HCT116 (cell line): ENCODE measurements at regions not wholly inside any gene's neighbourhood (a gene's known extent, or its start where the extent isn't known, plus 50 kb on each side); places are given as distances from the start of the nearest gene placed in this dataset.

Source experiments
- ATAC-seq: fragments of 200-7000 bp; cut with Tn5 transposase; 2 replicates; pipeline ENCODE4 v1.9.1; 2020; ENCODE audit warnings: mild to moderate bottlenecking, moderate library complexity
- BruUV-seq: library from RNA; stranded (reverse); fragments of 400-500 nt; replicated peaks from 2 replicates; lab custom pipeline; 2021; lab: Mats Ljungman, UMichigan
- CTCF ChIA-PET: fragments of 300-600 bp; sonication (Branson Sonifier 250); formaldehyde crosslinking; loops from one replicate; lab custom pipeline; 2021; ENCODE audit warnings: antibody characterized with exemption; lab: Charles Lee
- POLR2A ChIA-PET: fragments of 300-600, 350-600 bp; sonication (Branson Sonifier 250); formaldehyde crosslinking; loops from one replicate; lab custom pipeline; 2021; ENCODE audit warnings: antibody characterized with exemption; lab: Charles Lee
- RAD21 ChIA-PET, 2 experiments: fragments of 300-600 bp; sonication (Branson Sonifier 250); formaldehyde crosslinking; loops; one replicate each; lab custom pipeline; 2023; ENCODE audit warnings: low total read pairs in 2 of 2; ENCODE audit not compliant: uncharacterized antibody in 2 of 2, unreplicated experiment in 2 of 2, low non-redundant PET in 1 of 2; lab: Charles Lee
- DNase-seq: peaks from one replicate; pipeline ENCODE4 v3.0.0-alpha.2; 2010; ENCODE audit warnings: low read depth, low spot score
- H2AFZ ChIP-seq: fragments of 200-600 bp; shearing (Covaris generic), sonication (generic); 2 replicates; pipeline ENCODE4 v1.6.1; 2017; ENCODE audit warnings: low read depth, mixed run types, mixed read lengths, antibody characterized with exemption, low read length; ENCODE audit not compliant: poor library complexity, severe bottlenecking
- H3K27ac ChIP-seq: 2 replicates; pipeline ENCODE4 v1.5.1; 2012; ENCODE audit warnings: low read depth, low read length
- H3K27me3 ChIP-seq: fragments of 200-600 bp; sonication (generic); 2 replicates; pipeline ENCODE4 v1.6.1; 2016; ENCODE audit warnings: mixed run types, low read length, mixed read lengths; ENCODE audit not compliant: insufficient read depth
- H3K36me3 ChIP-seq, 2 experiments: fragments of 200-500 bp in 1 of 2; fragments of 200-600 bp in 1 of 2; sonication (Bioruptor generic) in 1 of 2; sonication (generic) in 1 of 2; 2 replicates each; pipeline versions ENCODE4 v1.5.1 to v1.6.1; 2014 to 2016; ENCODE audit warnings: low read length in 2 of 2, inconsistent platforms in 1 of 2, mixed read lengths in 1 of 2, mixed run types in 1 of 2; ENCODE audit not compliant: insufficient read depth in 2 of 2, control insufficient read depth in 1 of 2
- H3K4me1 ChIP-seq, 2 experiments: fragments of 200-600 bp in 1 of 2; sonication (generic) in 1 of 2; 2 replicates each; pipeline versions ENCODE4 v1.5.1 to v1.6.1; 2012 to 2017; ENCODE audit warnings: low read length in 2 of 2, inconsistent platforms in 1 of 2, mild to moderate bottlenecking in 1 of 2, mixed read lengths in 1 of 2, mixed run types in 1 of 2, moderate library complexity in 1 of 2; ENCODE audit not compliant: insufficient read depth in 2 of 2, control insufficient read depth in 1 of 2
- H3K4me2 ChIP-seq: fragments of 200-600 bp; sonication (generic); 2 replicates; pipeline ENCODE4 v1.6.1; 2017; ENCODE audit warnings: mixed run types, low read length, mixed read lengths
- H3K4me3 ChIP-seq, 2 experiments: fragments of 200-600 bp in 1 of 2; sonication (generic) in 1 of 2; replicated peaks in 1 of 2; 2 replicates each; pipeline ENCODE4 v1.5.1; 2011 to 2016; ENCODE audit warnings: low read length in 2 of 2, control low read depth in 1 of 2, low read depth in 1 of 2, mild to moderate bottlenecking in 1 of 2, mixed read lengths in 1 of 2, mixed run types in 1 of 2
- H3K79me2 ChIP-seq: fragments of 200-600 bp; sonication (generic); 2 replicates; pipeline ENCODE4 v1.6.1; 2017; ENCODE audit warnings: mild to moderate bottlenecking, mixed run types, low read length, moderate library complexity, mixed read lengths; ENCODE audit not compliant: insufficient read depth
- H3K9ac ChIP-seq: fragments of 200-600 bp; sonication (generic); 2 replicates; pipeline ENCODE4 v1.6.1; 2016; ENCODE audit warnings: low read length, mixed read lengths
- H3K9me2 ChIP-seq: fragments of 200-600 bp; sonication (generic), shearing (Covaris generic); 2 replicates; pipeline ENCODE4 v1.6.1; 2017; ENCODE audit warnings: mixed run types, mild to moderate bottlenecking, moderate library complexity; ENCODE audit not compliant: insufficient read depth
- H3K9me3 ChIP-seq, 2 experiments: fragments of 200-500 bp in 1 of 2; fragments of 200-600 bp in 1 of 2; sonication (Bioruptor generic) in 1 of 2; sonication (generic) in 1 of 2; 2 replicates each; pipeline ENCODE4 v1.6.1; 2014 to 2017; ENCODE audit warnings: low read length in 2 of 2, mixed read lengths in 2 of 2, inconsistent platforms in 1 of 2, low read depth in 1 of 2, mild to moderate bottlenecking in 1 of 2, mixed run types in 1 of 2, moderate library complexity in 1 of 2; ENCODE audit not compliant: control insufficient read depth in 1 of 2, insufficient read depth in 1 of 2
- H4K20me1 ChIP-seq: fragments of 200-600 bp; sonication (generic), shearing (Covaris generic); 2 replicates; pipeline ENCODE4 v1.6.1; 2017; ENCODE audit warnings: mixed run types, mild to moderate bottlenecking, moderate library complexity; ENCODE audit not compliant: insufficient read depth
- EZH2 ChIP-seq: fragments of 200-600 bp; sonication (generic); IDR thresholded peaks from 2 replicates; pipeline ENCODE4 v1.6.1; 2017; ENCODE audit warnings: antibody characterized with exemption, mixed run types
- intact Hi-C: fragments of 100-400 bp; cut with micrococcal nuclease; formaldehyde crosslinking; loops from 2 replicates; pipeline ENCODE4 v1.10.0; 2022
- TF ChIP-seq, protein P1 (sequence below): IDR thresholded peaks from 2 replicates; pipeline ENCODE4 v1.6.1; 2012
- TF ChIP-seq, protein P2 (sequence below): IDR thresholded peaks from 2 replicates; pipeline ENCODE4 v1.6.1; 2012
- TF ChIP-seq, protein P3 (sequence below): IDR thresholded peaks from 2 replicates; pipeline ENCODE4 v1.6.1; 2012; ENCODE audit warnings: low read depth

DNA sequence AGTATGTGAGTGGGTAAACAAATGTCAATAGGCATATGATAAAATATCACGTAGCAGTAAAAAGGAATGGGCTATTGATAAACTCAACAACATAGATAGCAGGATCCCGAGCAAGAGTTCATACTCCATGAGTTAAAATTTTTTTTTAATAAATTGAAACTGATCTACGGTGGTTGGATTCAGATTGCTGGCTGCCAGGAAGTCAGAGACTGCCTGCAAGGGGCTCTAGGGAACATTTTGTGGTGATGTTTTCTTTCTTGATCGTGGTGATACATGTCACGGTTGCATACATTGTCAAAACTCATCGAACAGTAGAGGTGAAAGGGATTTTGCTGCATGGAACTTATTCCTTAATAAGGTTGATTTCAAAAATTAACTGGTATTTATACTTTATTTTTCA is 62.6 kb upstream of the WNT7B start:
- Histone ChIP-seq H3K27ac (no peak overlapping the region), H2AFZ (no peak overlapping the region), H4K20me1 (no peaks in the 10 kb centered on the region), H3K36me3 (no peaks in the 10 kb centered on the region), H3K4me2 (no peak overlapping the region), H3K9me2 (no peaks in the 10 kb centered on the region), H3K79me2 (0 out of 2 replicates have a peak, but pooled peaks cover 5% of the 10 kb centered on the region), H3K9ac (no peak overlapping the region), H3K4me1 (peaks cover 8 to 27% of the 10 kb centered on the region in 2 experiments; a peak in 3 of 4 replicates), H3K27me3 (no peaks in the 10 kb centered on the region), H3K9me3 (no peaks in the 10 kb centered on the region), H3K4me3 (no peak overlapping the region)
- ChIA-PET RAD21 (no interaction called here), CTCF (no interaction called here), POLR2A (no interaction called here)
- ATAC-seq (no peak), DNase-seq (no peak)
- TF ChIP-seq EZH2: no peak
- TF ChIP-seq, protein P1, sequence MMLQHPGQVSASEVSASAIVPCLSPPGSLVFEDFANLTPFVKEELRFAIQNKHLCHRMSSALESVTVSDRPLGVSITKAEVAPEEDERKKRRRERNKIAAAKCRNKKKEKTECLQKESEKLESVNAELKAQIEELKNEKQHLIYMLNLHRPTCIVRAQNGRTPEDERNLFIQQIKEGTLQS: no peak
- TF ChIP-seq, protein P2, sequence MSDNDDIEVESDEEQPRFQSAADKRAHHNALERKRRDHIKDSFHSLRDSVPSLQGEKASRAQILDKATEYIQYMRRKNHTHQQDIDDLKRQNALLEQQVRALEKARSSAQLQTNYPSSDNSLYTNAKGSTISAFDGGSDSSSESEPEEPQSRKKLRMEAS: no peak
- TF ChIP-seq, protein P3, sequence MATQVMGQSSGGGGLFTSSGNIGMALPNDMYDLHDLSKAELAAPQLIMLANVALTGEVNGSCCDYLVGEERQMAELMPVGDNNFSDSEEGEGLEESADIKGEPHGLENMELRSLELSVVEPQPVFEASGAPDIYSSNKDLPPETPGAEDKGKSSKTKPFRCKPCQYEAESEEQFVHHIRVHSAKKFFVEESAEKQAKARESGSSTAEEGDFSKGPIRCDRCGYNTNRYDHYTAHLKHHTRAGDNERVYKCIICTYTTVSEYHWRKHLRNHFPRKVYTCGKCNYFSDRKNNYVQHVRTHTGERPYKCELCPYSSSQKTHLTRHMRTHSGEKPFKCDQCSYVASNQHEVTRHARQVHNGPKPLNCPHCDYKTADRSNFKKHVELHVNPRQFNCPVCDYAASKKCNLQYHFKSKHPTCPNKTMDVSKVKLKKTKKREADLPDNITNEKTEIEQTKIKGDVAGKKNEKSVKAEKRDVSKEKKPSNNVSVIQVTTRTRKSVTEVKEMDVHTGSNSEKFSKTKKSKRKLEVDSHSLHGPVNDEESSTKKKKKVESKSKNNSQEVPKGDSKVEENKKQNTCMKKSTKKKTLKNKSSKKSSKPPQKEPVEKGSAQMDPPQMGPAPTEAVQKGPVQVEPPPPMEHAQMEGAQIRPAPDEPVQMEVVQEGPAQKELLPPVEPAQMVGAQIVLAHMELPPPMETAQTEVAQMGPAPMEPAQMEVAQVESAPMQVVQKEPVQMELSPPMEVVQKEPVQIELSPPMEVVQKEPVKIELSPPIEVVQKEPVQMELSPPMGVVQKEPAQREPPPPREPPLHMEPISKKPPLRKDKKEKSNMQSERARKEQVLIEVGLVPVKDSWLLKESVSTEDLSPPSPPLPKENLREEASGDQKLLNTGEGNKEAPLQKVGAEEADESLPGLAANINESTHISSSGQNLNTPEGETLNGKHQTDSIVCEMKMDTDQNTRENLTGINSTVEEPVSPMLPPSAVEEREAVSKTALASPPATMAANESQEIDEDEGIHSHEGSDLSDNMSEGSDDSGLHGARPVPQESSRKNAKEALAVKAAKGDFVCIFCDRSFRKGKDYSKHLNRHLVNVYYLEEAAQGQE: no peak
- no TSS peak for BruUV-seq
- intact Hi-C loops: no loop called here
